WERI-Rb-1 (cell line): ENCODE measurements at regions not wholly inside any gene's neighbourhood (a gene's known extent, or its start where the extent isn't known, plus 50 kb on each side); places are given as distances from the start of the nearest gene placed in this dataset.
A peak's percentile ranks its signal among the peaks of the same experiment; 100 is the strongest.
"Not testable (repeated sequence)": the region's sequence is repeated elsewhere in the genome, so short reads cannot be mapped to it uniquely, and the experiment has no call there.

Experiments used
- DNase-seq: peaks from one replicate; pipeline ENCODE4 v3.0.0-alpha.2; 2020
- H3K27ac ChIP-seq: fragments of 250-450 bp; sonication (Bioruptor Pico); 2 replicates; pipeline ENCODE4 v1.5.1; 2020; ENCODE audit warnings: mild to moderate bottlenecking, moderate library complexity
- H3K27me3 ChIP-seq: fragments of 250-450 bp; sonication (Bioruptor Pico); 2 replicates; pipeline ENCODE4 v1.5.1; 2021; ENCODE audit warnings: mild to moderate bottlenecking, low read depth, moderate library complexity; ENCODE audit not compliant: insufficient read depth, severe bottlenecking
- H3K36me3 ChIP-seq: fragments of 250-450 bp; sonication (Bioruptor Pico); 2 replicates; pipeline ENCODE4 v1.5.1; 2020; ENCODE audit warnings: mild to moderate bottlenecking, moderate library complexity
- H3K4me3 ChIP-seq: 2 replicates; pipeline ENCODE4 v1.5.1; 2011; ENCODE audit warnings: low read depth, mild to moderate bottlenecking, control low read depth, low read length
- H3K9me3 ChIP-seq: fragments of 250-450 bp; sonication (Bioruptor Pico); 2 replicates; pipeline ENCODE4 v1.5.1; 2021; ENCODE audit warnings: mild to moderate bottlenecking, moderate library complexity; ENCODE audit not compliant: severe bottlenecking
- TF ChIP-seq, protein P1 (sequence below): IDR thresholded peaks from 2 replicates; pipeline ENCODE4 v1.5.1; 2011; ENCODE audit warnings: low read depth, mild to moderate bottlenecking, control low read depth, inconsistent platforms, low read length

DNA sequence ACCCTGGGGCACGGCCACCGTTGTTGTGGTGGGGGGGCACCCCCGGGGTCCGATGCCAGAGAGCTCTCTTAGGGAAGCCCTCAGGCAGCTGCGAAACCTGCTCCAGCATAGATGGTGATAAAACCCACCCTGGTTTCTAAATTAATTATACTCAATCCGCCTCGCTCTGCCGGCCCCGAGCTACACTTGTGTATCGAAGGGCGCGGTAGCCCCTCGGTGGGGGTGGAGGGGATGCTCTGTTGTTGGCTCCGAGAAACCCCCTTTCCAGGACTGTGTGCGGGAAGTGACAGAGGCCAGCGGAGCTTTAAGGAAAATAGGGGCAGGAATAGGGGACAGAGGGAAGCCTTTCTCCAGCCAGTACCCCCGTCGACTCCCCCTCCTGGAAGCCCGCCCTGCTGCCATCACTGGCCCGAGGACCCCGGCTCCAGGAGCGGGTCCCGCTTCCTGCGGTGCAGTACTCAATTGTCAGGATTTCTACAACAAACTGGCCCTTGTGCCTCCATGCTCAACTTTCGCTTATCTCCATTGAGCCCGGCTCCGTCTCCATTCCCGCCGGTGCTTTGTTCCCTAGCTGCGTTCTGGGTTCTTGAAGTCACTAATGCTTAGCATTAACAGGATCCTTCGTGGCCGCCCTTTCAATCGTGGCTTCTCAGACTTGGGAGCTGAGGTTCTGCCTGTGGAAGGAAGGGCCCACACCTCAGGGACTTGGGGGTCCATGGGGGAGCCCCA is 408.2 kb downstream of the BCOR start:
- DNase-seq, result no peak
- Histone ChIP-seq H3K27me3 (no peaks in the 10 kb centered on the region), H3K9me3 (no peaks in the 10 kb centered on the region), H3K27ac (peak overlapping the region; percentile 91), H3K36me3 (no peaks in the 10 kb centered on the region), H3K4me3 (peak overlapping the region; percentile 63)
- TF ChIP-seq, protein P1, sequence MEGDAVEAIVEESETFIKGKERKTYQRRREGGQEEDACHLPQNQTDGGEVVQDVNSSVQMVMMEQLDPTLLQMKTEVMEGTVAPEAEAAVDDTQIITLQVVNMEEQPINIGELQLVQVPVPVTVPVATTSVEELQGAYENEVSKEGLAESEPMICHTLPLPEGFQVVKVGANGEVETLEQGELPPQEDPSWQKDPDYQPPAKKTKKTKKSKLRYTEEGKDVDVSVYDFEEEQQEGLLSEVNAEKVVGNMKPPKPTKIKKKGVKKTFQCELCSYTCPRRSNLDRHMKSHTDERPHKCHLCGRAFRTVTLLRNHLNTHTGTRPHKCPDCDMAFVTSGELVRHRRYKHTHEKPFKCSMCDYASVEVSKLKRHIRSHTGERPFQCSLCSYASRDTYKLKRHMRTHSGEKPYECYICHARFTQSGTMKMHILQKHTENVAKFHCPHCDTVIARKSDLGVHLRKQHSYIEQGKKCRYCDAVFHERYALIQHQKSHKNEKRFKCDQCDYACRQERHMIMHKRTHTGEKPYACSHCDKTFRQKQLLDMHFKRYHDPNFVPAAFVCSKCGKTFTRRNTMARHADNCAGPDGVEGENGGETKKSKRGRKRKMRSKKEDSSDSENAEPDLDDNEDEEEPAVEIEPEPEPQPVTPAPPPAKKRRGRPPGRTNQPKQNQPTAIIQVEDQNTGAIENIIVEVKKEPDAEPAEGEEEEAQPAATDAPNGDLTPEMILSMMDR, result no peak

DNA sequence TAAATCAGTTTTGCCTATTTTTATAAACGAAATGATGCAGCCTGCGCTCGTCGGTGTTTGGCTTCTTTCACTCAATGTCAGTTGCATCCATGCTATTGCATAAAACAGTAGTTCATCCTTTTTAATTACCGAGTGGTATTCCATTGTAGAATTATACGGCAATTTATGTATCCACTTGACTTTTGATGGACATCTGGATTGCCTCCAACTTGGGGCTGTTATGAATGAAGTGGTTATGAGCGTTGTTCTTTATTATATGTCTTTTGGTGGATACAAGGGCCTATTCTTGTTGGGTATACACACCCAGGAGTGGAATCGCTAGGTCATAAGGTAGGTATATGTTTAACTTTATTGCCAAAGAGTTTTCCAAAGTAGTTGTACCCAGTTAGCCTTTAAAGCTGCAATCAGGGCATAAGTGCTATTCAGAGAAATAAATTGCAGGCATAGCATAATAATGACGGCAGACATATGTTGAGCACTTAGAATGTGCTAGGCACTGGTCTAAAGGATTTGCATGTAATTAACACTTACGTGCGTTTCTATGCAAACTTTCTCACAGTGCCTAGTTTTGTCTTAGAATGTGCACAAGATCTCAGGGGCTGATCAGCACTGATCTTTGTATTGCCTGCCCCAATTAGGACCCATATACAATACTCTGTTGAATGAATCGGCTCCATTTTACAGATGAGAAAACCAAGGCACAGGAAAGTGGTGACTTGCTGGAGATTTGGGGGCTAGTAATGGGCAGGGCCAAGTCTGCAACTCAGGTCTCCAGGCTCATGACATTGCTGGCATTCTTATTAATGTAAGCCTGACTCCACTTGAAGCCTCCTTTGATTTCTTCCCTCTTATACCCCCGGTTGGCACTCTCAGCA is 407.0 kb downstream of the BCOR start:
- no peak overlapping the region for H3K4me3 ChIP-seq
- no peaks in the 10 kb centered on the region for H3K36me3 ChIP-seq
- no peak for DNase-seq
- no peak overlapping the region for H3K27ac ChIP-seq
- TF ChIP-seq, protein P1, result no peak
- H3K27me3 ChIP-seq, result no peaks in the 10 kb centered on the region
- H3K9me3 ChIP-seq, result no peaks in the 10 kb centered on the region

DNA sequence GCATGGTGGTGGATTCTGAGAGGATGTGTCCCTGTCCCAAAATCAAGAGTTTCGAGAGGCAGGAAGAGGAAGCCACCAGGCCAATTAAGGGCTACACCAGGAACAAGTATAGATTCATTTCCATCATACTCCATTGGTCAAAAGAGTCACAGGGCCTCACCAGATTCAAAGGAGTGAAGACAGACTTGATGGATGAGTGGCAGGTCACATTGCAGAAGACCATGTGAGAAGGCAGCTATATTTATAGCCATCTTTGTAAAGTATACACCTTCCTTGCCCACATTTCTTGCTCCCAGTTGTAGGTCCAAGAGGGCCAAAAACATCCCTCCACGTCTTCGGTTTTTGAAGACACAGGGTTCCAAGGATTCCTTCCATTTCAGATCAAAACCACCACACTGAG is 406.0 kb downstream of the BCOR start:
- Histone ChIP-seq H3K27ac (no peak overlapping the region), H3K4me3 (no peak overlapping the region), H3K27me3 (no peaks in the 10 kb centered on the region), H3K9me3 (peaks cover 4% of the 10 kb centered on the region), H3K36me3 (no peaks in the 10 kb centered on the region)
- TF ChIP-seq, protein P1, result no peak
- DNase-seq, result no peak

DNA sequence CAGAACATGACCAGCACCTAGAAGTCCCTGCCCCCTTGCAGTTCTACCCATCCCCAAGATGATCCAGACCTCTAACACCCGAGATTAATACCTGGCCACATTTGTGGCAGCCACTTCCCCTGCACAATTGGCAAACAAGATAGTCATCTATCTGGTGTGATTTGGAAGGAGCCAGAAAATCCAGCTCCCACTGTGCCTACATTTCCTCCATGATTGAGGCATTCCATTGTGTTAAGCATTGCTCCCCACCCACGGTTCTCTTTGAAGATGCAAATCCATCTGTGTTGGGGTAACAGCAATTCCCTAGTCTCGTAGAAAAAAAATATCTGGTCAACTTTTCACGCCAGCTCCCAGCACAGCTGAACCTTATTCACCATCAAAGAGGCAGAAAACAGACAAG is 405.0 kb downstream of the BCOR start:
- H3K27ac ChIP-seq, result no peak overlapping the region
- peaks cover 10% of the 10 kb centered on the region for H3K9me3 ChIP-seq
- no peaks in the 10 kb centered on the region for H3K36me3 ChIP-seq
- H3K4me3 ChIP-seq, result no peak overlapping the region
- H3K27me3 ChIP-seq, result no peaks in the 10 kb centered on the region
- TF ChIP-seq, protein P1, result no peak
- no peak for DNase-seq

DNA sequence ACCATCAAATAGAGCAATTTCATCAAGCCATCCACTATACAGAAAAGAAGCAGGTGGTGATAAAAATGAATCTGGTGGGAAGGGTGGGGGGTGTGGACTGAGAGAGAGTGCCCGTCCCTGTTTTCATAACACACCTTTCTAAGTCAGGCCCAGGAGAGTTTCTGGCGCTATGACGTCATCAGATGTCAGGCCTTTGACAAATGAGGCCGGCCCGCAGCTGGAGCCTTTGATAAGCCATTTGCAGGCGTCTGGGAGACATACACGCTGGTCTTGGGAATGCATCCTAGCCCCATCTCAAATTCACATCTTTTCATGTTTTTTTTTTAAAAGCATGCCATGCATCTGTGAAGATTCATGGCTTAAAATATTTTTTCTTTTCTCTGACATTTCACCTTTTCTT is 404.5 kb downstream of the BCOR start:
- Histone ChIP-seq H3K36me3 (no peaks in the 10 kb centered on the region), H3K27ac (no peak overlapping the region), H3K4me3 (no peak overlapping the region), H3K27me3 (no peaks in the 10 kb centered on the region), H3K9me3 (peaks cover 10% of the 10 kb centered on the region)
- TF ChIP-seq, protein P1, result no peak
- peak; percentile 64 for DNase-seq

DNA sequence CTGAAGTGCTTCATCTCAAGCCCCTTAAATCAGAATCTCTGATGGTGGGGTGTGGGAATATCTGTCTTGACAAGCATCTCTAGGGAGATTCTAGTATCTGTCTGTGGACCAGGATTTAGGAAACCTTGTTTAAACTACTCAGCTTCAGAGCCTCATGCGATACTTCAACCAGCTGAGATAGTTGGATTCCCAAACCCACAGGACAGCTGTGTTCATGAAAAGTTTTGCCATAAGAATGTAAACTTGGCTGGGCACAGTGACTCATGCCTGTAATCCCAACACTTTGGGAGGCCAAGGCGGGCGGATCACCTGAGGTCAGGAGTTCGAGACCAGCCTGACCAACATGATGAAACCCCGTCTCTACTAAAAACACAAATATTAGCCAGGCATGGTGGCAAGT is 395.1 kb downstream of the BCOR start:
- H3K9me3 ChIP-seq, H3K27ac ChIP-seq, DNase-seq, H3K36me3 ChIP-seq, H3K4me3 ChIP-seq, H3K27me3 ChIP-seq: not testable (repeated sequence)
